Mesenchymal stem cell (in vitro differentiated cells and primary cell): ENCODE measurements at regions not wholly inside any gene's neighbourhood (a gene's known extent, or its start where the extent isn't known, plus 50 kb on each side); places are given as distances from the start of the nearest gene placed in this dataset.

Source experiments
- DNase-seq: peaks from one replicate; pipeline ENCODE4 v3.0.0-alpha.2; 2013
- H2AFZ ChIP-seq: one replicate; pipeline ENCODE4 v1.6.1; 2013; ENCODE audit warnings: low read depth, mild to moderate bottlenecking, control low read depth, inconsistent platforms, low read length, moderate library complexity
- H2AK5ac ChIP-seq: 2 replicates; pipeline ENCODE4 v1.6.1; 2013; ENCODE audit warnings: low read length, moderate library complexity, mild to moderate bottlenecking, inconsistent platforms; ENCODE audit not compliant: severe bottlenecking
- H2BK120ac ChIP-seq: one replicate; pipeline ENCODE4 v1.6.1; 2013; ENCODE audit warnings: low read depth, mild to moderate bottlenecking, inconsistent platforms, low read length, moderate library complexity
- H2BK12ac ChIP-seq, 2 experiments: one replicate each; pipeline ENCODE4 v1.6.1; 2013; ENCODE audit warnings: inconsistent platforms in 2 of 2, low read length in 2 of 2, mild to moderate bottlenecking in 2 of 2, moderate library complexity in 2 of 2, control low read depth in 1 of 2
- H2BK15ac ChIP-seq: one replicate; pipeline ENCODE4 v1.6.1; 2013; ENCODE audit warnings: mild to moderate bottlenecking, low read depth, inconsistent platforms; ENCODE audit not compliant: poor library complexity, severe bottlenecking
- H2BK5ac ChIP-seq: 2 replicates; pipeline ENCODE4 v1.6.1; 2013; ENCODE audit warnings: low read depth, mild to moderate bottlenecking, low read length, control low read depth, inconsistent platforms; ENCODE audit not compliant: poor library complexity, severe bottlenecking
- H3K14ac ChIP-seq, 2 experiments: one replicate each; pipeline ENCODE4 v1.6.1; 2013; ENCODE audit warnings: inconsistent platforms in 2 of 2, low read length in 2 of 2, control low read depth in 1 of 2, mild to moderate bottlenecking in 1 of 2, moderate library complexity in 1 of 2
- H3K18ac ChIP-seq, 2 experiments: one replicate each; pipeline ENCODE4 v1.6.1; 2013; ENCODE audit warnings: inconsistent platforms in 2 of 2, low read length in 2 of 2, control low read depth in 1 of 2, low read depth in 1 of 2, mild to moderate bottlenecking in 1 of 2
- H3K23ac ChIP-seq, 2 experiments: one replicate each; pipeline ENCODE4 v1.6.1; 2013; ENCODE audit warnings: inconsistent platforms in 2 of 2, low read length in 2 of 2, mild to moderate bottlenecking in 2 of 2, moderate library complexity in 2 of 2, control low read depth in 1 of 2
- H3K27ac ChIP-seq: 2 replicates; pipeline ENCODE4 v1.5.1; 2013; ENCODE audit warnings: mild to moderate bottlenecking, moderate library complexity, low read length, control low read depth, inconsistent platforms; ENCODE audit not compliant: poor library complexity, severe bottlenecking
- H3K27me3 ChIP-seq, 2 experiments: 2 replicates each; pipeline versions ENCODE4 v1.6.1 to v1.7.0; 2013; ENCODE audit warnings: low read length in 2 of 2, mild to moderate bottlenecking in 2 of 2, moderate library complexity in 2 of 2, control low read depth in 1 of 2, inconsistent platforms in 1 of 2; ENCODE audit not compliant: control insufficient read depth in 1 of 2, insufficient read depth in 1 of 2
- H3K36me3 ChIP-seq, 2 experiments: 2 replicates each; pipeline versions ENCODE4 v1.6.1 to v1.7.0; 2013; ENCODE audit warnings: low read length in 2 of 2, control low read depth in 1 of 2, inconsistent platforms in 1 of 2, low read depth in 1 of 2, mild to moderate bottlenecking in 1 of 2; ENCODE audit not compliant: insufficient read depth in 2 of 2, control insufficient read depth in 1 of 2
- H3K4ac ChIP-seq, 2 experiments: one replicate each; pipeline ENCODE4 v1.6.1; 2013; ENCODE audit warnings: inconsistent platforms in 2 of 2, low read length in 2 of 2, mild to moderate bottlenecking in 2 of 2, moderate library complexity in 2 of 2, control low read depth in 1 of 2, low read depth in 1 of 2
- H3K4me1 ChIP-seq: 2 replicates; pipeline ENCODE4 v1.6.1; 2013; ENCODE audit warnings: low read depth, low read length, control low read depth; ENCODE audit not compliant: control insufficient read depth, insufficient read depth
- H3K4me2 ChIP-seq: 2 replicates; pipeline ENCODE4 v1.6.1; 2013; ENCODE audit warnings: low read length, mild to moderate bottlenecking, inconsistent platforms; ENCODE audit not compliant: poor library complexity, severe bottlenecking
- H3K4me3 ChIP-seq, 2 experiments: 2 replicates each; pipeline versions ENCODE4 v1.5.1 to v1.7.0; 2013; ENCODE audit warnings: low read length in 2 of 2, mild to moderate bottlenecking in 2 of 2, control low read depth in 1 of 2, low read depth in 1 of 2; ENCODE audit not compliant: insufficient read depth in 1 of 2
- H3K79me1 ChIP-seq: replicated peaks from 2 replicates; pipeline ENCODE4 v1.6.1; 2013; ENCODE audit warnings: mild to moderate bottlenecking, control low read depth, low read length, inconsistent platforms; ENCODE audit not compliant: poor library complexity, severe bottlenecking
- H3K9ac ChIP-seq: 2 replicates; pipeline ENCODE4 v1.7.0; 2013; ENCODE audit warnings: mild to moderate bottlenecking, low read length, moderate library complexity
- H3K9me3 ChIP-seq: 2 replicates; pipeline ENCODE4 v1.7.0; 2013; ENCODE audit warnings: mild to moderate bottlenecking, low read length; ENCODE audit not compliant: control insufficient read depth
- H4K8ac ChIP-seq: one replicate; pipeline ENCODE4 v1.6.1; 2013; ENCODE audit warnings: inconsistent platforms, mild to moderate bottlenecking, low read length, moderate library complexity
- H4K91ac ChIP-seq: one replicate; pipeline ENCODE4 v1.6.1; 2013; ENCODE audit warnings: mild to moderate bottlenecking, low read length, inconsistent platforms
- WGBS: methylation state at CpG from one replicate; pipeline ENCODE4 v1.1.7; 2013; ENCODE audit warnings: mixed read lengths; 5-methylcytosine and 5-hydroxymethylcytosine counted together

GRCh38 chr4:96827086-96827485, 987.2 kb downstream of the PDHA2 start:
- Histone ChIP-seq H3K4me1 (no peaks in the 10 kb centered on the region), H4K8ac (no peak overlapping the region), H2AFZ (no peak overlapping the region), H3K14ac (no peak overlapping the region), H3K36me3 (no peaks in the 10 kb centered on the region), H3K27me3 (no peaks in the 10 kb centered on the region), H4K91ac (no peak overlapping the region), H2BK120ac (no peak overlapping the region), H3K4me3 (no peak overlapping the region), H3K4ac (no peak overlapping the region), H3K79me1 (no peaks in the 10 kb centered on the region), H2BK15ac (no peak overlapping the region), H3K23ac (no peak overlapping the region), H3K9ac (no peak overlapping the region), H3K9me3 (no peaks in the 10 kb centered on the region), H3K18ac (no peak overlapping the region), H3K4me2 (no peak overlapping the region), H2BK12ac (no peak overlapping the region), H2BK5ac (no peak overlapping the region), H2AK5ac (no peak overlapping the region), H3K27ac (no peak overlapping the region)
- WGBS, result 85% methylated on average over 3 of the region's 4 CpGs
- no peak for DNase-seq

- no peak overlapping the region for H3K9ac ChIP-seq
- H4K8ac ChIP-seq, result no peak overlapping the region
- no peak overlapping the region for H2BK12ac ChIP-seq
- H3K4me2 ChIP-seq, result no peak overlapping the region
- H3K23ac ChIP-seq, result no peak overlapping the region
- no peak overlapping the region for H2AFZ ChIP-seq
- no peak overlapping the region for H3K4me3 ChIP-seq
- no peaks in the 10 kb centered on the region for H3K36me3 ChIP-seq
- H3K27me3 ChIP-seq, result no peaks in the 10 kb centered on the region
- H3K9me3 ChIP-seq, result no peaks in the 10 kb centered on the region
- H2BK120ac ChIP-seq, result no peak overlapping the region
- H2BK5ac ChIP-seq, result no peak overlapping the region
- H2AK5ac ChIP-seq, result no peak overlapping the region
- no peak overlapping the region for H4K91ac ChIP-seq
- H3K14ac ChIP-seq, result no peak overlapping the region
- no peak for DNase-seq
- H2BK15ac ChIP-seq, result no peak overlapping the region
- no peak overlapping the region for H3K18ac ChIP-seq
- H3K4me1 ChIP-seq, result no peaks in the 10 kb centered on the region
- H3K27ac ChIP-seq, result no peak overlapping the region
- no peaks in the 10 kb centered on the region for H3K79me1 ChIP-seq
- H3K4ac ChIP-seq, result no peak overlapping the region
- WGBS, result 50% methylated on average over 1 of the region's 2 CpGs
Observed at GRCh38 chr4:96833831-96834230, 993.9 kb downstream of the PDHA2 start.

- no peaks in the 10 kb centered on the region for H3K27me3 ChIP-seq
- no peak overlapping the region for H3K9ac ChIP-seq
- H2BK120ac ChIP-seq, result no peak overlapping the region
- no peak for DNase-seq
- no peaks in the 10 kb centered on the region for H3K4me1 ChIP-seq
- H3K27ac ChIP-seq, result no peak overlapping the region
- H3K23ac ChIP-seq, result no peak overlapping the region
- no peaks in the 10 kb centered on the region for H3K9me3 ChIP-seq
- no peak overlapping the region for H2BK5ac ChIP-seq
- H3K14ac ChIP-seq, result no peak overlapping the region
- no peak overlapping the region for H3K18ac ChIP-seq
- no peak overlapping the region for H3K4ac ChIP-seq
- no peaks in the 10 kb centered on the region for H3K36me3 ChIP-seq
- H3K4me3 ChIP-seq, result no peak overlapping the region
- H2BK12ac ChIP-seq, result no peak overlapping the region
- H2BK15ac ChIP-seq, result no peak overlapping the region
- H4K8ac ChIP-seq, result no peak overlapping the region
- no peak overlapping the region for H3K4me2 ChIP-seq
- no peaks in the 10 kb centered on the region for H3K79me1 ChIP-seq
- no peak overlapping the region for H2AFZ ChIP-seq
- no peak overlapping the region for H2AK5ac ChIP-seq
- WGBS, result 92% methylated on average over 2 of the region's 3 CpGs
- H4K91ac ChIP-seq, result no peak overlapping the region
Observed at GRCh38 chr4:96835991-96836390, 996.1 kb downstream of the PDHA2 start.

GRCh38 chr4:96839441-96839840, 999.5 kb downstream of the PDHA2 start:
- Histone ChIP-seq H3K9ac (no peak overlapping the region), H3K79me1 (no peaks in the 10 kb centered on the region)
- DNase-seq, result no peak

More at GRCh38 chr4:96839441-96839840, 999.5 kb downstream of the PDHA2 start:
- Histone ChIP-seq H3K4ac (no peak overlapping the region), H2BK15ac (no peak overlapping the region), H2AFZ (no peak overlapping the region), H2BK12ac (no peak overlapping the region), H3K27me3 (no peaks in the 10 kb centered on the region), H3K4me2 (no peak overlapping the region), H3K18ac (no peak overlapping the region), H4K91ac (no peak overlapping the region), H3K9me3 (peaks cover 3% of the 10 kb centered on the region), H3K4me3 (no peak overlapping the region), H3K36me3 (no peaks in the 10 kb centered on the region), H3K14ac (no peak overlapping the region), H3K4me1 (no peaks in the 10 kb centered on the region), H2BK120ac (no peak overlapping the region), H2AK5ac (no peak overlapping the region), H4K8ac (no peak overlapping the region), H2BK5ac (no peak overlapping the region), H3K23ac (no peak overlapping the region), H3K27ac (no peak overlapping the region)
- WGBS, result 92% methylated on average over 2 of the region's 2 CpGs
